Endothelial cell of umbilical vein (primary cell): ENCODE measurements at regions not wholly inside any gene's neighbourhood (a gene's known extent, or its start where the extent isn't known, plus 50 kb on each side); places are given as distances from the start of the nearest gene placed in this dataset.

ENCODE experiments used
- BruUV-seq: library from RNA; stranded (reverse); fragments of 400-500 nt; replicated peaks from 2 replicates; lab custom pipeline; 2021; lab: Mats Ljungman, UMichigan
- CTCF ChIA-PET: fragments of 300-600, 350-600 bp; sonication (Branson Sonifier 250); formaldehyde crosslinking; loops from one replicate; lab custom pipeline; 2021; ENCODE audit warnings: antibody characterized with exemption, inconsistent platforms; lab: Charles Lee
- POLR2A ChIA-PET: fragments of 300-600, 350-600 bp; sonication (Branson Sonifier 250); formaldehyde crosslinking; loops from one replicate; lab custom pipeline; 2021; ENCODE audit warnings: antibody characterized with exemption, inconsistent platforms; lab: Charles Lee
- DNase-seq: peaks from one replicate; pipeline ENCODE4 v3.0.0-alpha.2; 2011; ENCODE audit warnings: low read depth, low spot score
- FAIRE-seq: peaks from 2 replicates; lab custom pipeline; 2011; peaks lifted over from hg19 to GRCh38; lab: Jason Lieb, UNC
- H2AFZ ChIP-seq: 2 replicates; pipeline ENCODE4 v1.6.0; 2012; ENCODE audit warnings: low read depth, low read length, control low read depth, inconsistent platforms
- H3K27ac ChIP-seq: 2 replicates; pipeline ENCODE4 v1.5.1; 2011; ENCODE audit warnings: low read depth, mild to moderate bottlenecking, control low read depth, low read length, moderate library complexity; ENCODE audit not compliant: insufficient read depth
- H3K27me3 ChIP-seq, 2 experiments: 2 replicates each; pipeline versions ENCODE4 v1.6.0 to v1.6.1; 2011; ENCODE audit warnings: low read length in 2 of 2, mixed read lengths in 1 of 2; ENCODE audit not compliant: control insufficient read depth in 2 of 2, insufficient read depth in 2 of 2
- H3K36me3 ChIP-seq, 2 experiments: 2 replicates in 1 of 2; 3 replicates in 1 of 2; pipeline ENCODE4 v1.5.1; 2011; ENCODE audit warnings: low read length in 2 of 2, mild to moderate bottlenecking in 1 of 2, moderate library complexity in 1 of 2; ENCODE audit not compliant: control insufficient read depth in 2 of 2, insufficient read depth in 2 of 2; ENCODE audit errors: extremely low read depth in 1 of 2
- H3K4me1 ChIP-seq: 3 replicates; pipeline ENCODE4 v1.5.1; 2011; ENCODE audit warnings: mild to moderate bottlenecking, low read length; ENCODE audit not compliant: control insufficient read depth, insufficient read depth; ENCODE audit errors: extremely low read depth
- H3K4me2 ChIP-seq: 2 replicates; pipeline ENCODE4 v1.6.1; 2011; ENCODE audit warnings: low read length, control low read depth, mixed read lengths; ENCODE audit not compliant: insufficient read depth
- H3K4me3 ChIP-seq, 3 experiments: fragments of 200-600 bp in 1 of 3; sonication (generic), shearing (Covaris generic) in 1 of 3; replicated peaks in 1 of 3; 2 replicates each; pipeline ENCODE4 v1.5.1; 2011 to 2016; ENCODE audit warnings: control low read depth in 3 of 3, low read length in 3 of 3, mild to moderate bottlenecking in 2 of 3, inconsistent platforms in 1 of 3, low read depth in 1 of 3, moderate library complexity in 1 of 3; ENCODE audit not compliant: insufficient read depth in 1 of 3
- H3K79me2 ChIP-seq: 2 replicates; pipeline ENCODE4 v1.6.0; 2012; ENCODE audit warnings: low read length, inconsistent platforms; ENCODE audit not compliant: control insufficient read depth, insufficient read depth
- H3K9ac ChIP-seq: replicated peaks from 2 replicates; pipeline ENCODE3; 2011; ENCODE audit warnings: low read length, control low read depth; ENCODE audit not compliant: insufficient read depth; ENCODE audit errors: extremely low read depth
- H3K9me1 ChIP-seq: replicated peaks from 3 replicates; pipeline ENCODE4 v1.6.0; 2011; ENCODE audit warnings: mild to moderate bottlenecking, low read length; ENCODE audit not compliant: control insufficient read depth, insufficient read depth; ENCODE audit errors: extremely low read depth
- H3K9me3 ChIP-seq: replicated peaks from 2 replicates; pipeline ENCODE4 v1.5.1; 2012; ENCODE audit warnings: low read length, inconsistent platforms; ENCODE audit not compliant: control insufficient read depth, insufficient read depth
- H4K20me1 ChIP-seq: replicated peaks from 2 replicates; pipeline ENCODE3; 2011; ENCODE audit warnings: mild to moderate bottlenecking, low read length; ENCODE audit not compliant: control insufficient read depth, insufficient read depth; ENCODE audit errors: extremely low read depth
- CTCF ChIP-seq, 2 donors: IDR thresholded peaks; 1 replicate in 1 of 2; 2 replicates in 1 of 2; pipeline ENCODE4 v1.5.1; 2011; ENCODE audit warnings: low read length in 2 of 2, mild to moderate bottlenecking in 2 of 2, moderate library complexity in 2 of 2, control low read depth in 1 of 2, inconsistent platforms in 1 of 2, low read depth in 1 of 2; ENCODE audit not compliant: insufficient read depth in 1 of 2; ENCODE audit errors: extremely low read depth in 1 of 2
- EZH2 ChIP-seq: IDR thresholded peaks from 2 replicates; pipeline ENCODE4 v1.6.1; 2012; ENCODE audit warnings: borderline replicate concordance, low read depth, mild to moderate bottlenecking, moderate library complexity, low read length, inconsistent platforms; ENCODE audit not compliant: severe bottlenecking
- FOS ChIP-seq: IDR thresholded peaks from 2 replicates; pipeline ENCODE4 v1.6.1; 2011; ENCODE audit warnings: mild to moderate bottlenecking, low read length, moderate library complexity, borderline replicate concordance; ENCODE audit not compliant: insufficient read depth
- GATA2 ChIP-seq: IDR thresholded peaks from 2 replicates; pipeline ENCODE4 v1.7.0; 2011; ENCODE audit warnings: low read depth, mild to moderate bottlenecking, moderate library complexity, mixed read lengths, low read length; ENCODE audit not compliant: insufficient read length, insufficient read depth
- JUN ChIP-seq: IDR thresholded peaks from 2 replicates; pipeline ENCODE4 v1.6.1; 2011; ENCODE audit warnings: borderline replicate concordance, low read depth; ENCODE audit not compliant: insufficient read length, insufficient read depth
- MAX ChIP-seq: IDR thresholded peaks from 2 replicates; pipeline ENCODE4 v1.6.1; 2011; ENCODE audit not compliant: insufficient read depth, insufficient read length
- MYC ChIP-seq: IDR thresholded peaks from one replicate; pipeline ENCODE4 v1.6.1; 2011; ENCODE audit warnings: mild to moderate bottlenecking, low read depth, low read length
- POLR2A ChIP-seq: IDR thresholded peaks from 2 replicates; pipeline ENCODE4 v1.6.1; 2012; ENCODE audit warnings: low read depth, mild to moderate bottlenecking, control low read depth, low read length
- POLR2AphosphoS5 ChIP-seq: IDR thresholded peaks from 2 replicates; pipeline ENCODE4 v1.6.1; 2012; ENCODE audit warnings: low read depth, mild to moderate bottlenecking, control low read depth, low read length, moderate library complexity; ENCODE audit not compliant: insufficient read depth
- dilution Hi-C: fragments of 300-500 bp; cut with MboI; formaldehyde crosslinking; loops from one replicate; pipeline ENCODE4 v1.15.0; 2019; ENCODE audit warnings: low sequenced_read_pairs; ENCODE audit not compliant: extremely low pct_ligation_motif_present
- intact Hi-C: fragments of 100-400 bp; cut with micrococcal nuclease; formaldehyde crosslinking; loops from one replicate; pipeline ENCODE4 v1.10.0; 2022

- Histone ChIP-seq H3K79me2 (no peaks in the 10 kb centered on the region), H3K4me2 (no peak overlapping the region), H2AFZ (no peak overlapping the region), H3K4me3 (no peak overlapping the region), H3K9me3 (no peaks in the 10 kb centered on the region), H3K36me3 (peaks cover 0 to 13% of the 10 kb centered on the region in 2 experiments), H4K20me1 (no peaks in the 10 kb centered on the region), H3K4me1 (no peaks in the 10 kb centered on the region), H3K27me3 (no peaks in the 10 kb centered on the region), H3K9me1 (no peaks in the 10 kb centered on the region), H3K9ac (no peak overlapping the region), H3K27ac (no peak overlapping the region)
- dilution Hi-C loops (no loop called here), intact Hi-C loops (no loop called here)
- ChIA-PET POLR2A (no interaction called here), CTCF (interaction anchor here (0.9 to 1.6 kb wide), 2 partner anchors 11 to 12 kb away, joined by 3 read pairs; no protein-coding TSS in a partner anchor)
- DNase-seq (no peak), FAIRE-seq (no peak)
- no TSS peak for BruUV-seq
- TF ChIP-seq GATA2 = no peak
- no peak for TF ChIP-seq FOS
- no peak for TF ChIP-seq POLR2AphosphoS5
- TF ChIP-seq CTCF (IDR thresholded peaks at IDR 0.05; ENCODE audit: extremely low read depth in 1 of 2, insufficient read depth in 1 of 2, low read depth in 1 of 2, low read length in 2 of 2) = no peak
- TF ChIP-seq MAX = no peak
- TF ChIP-seq MYC = no peak
- TF ChIP-seq POLR2A = no peak
- TF ChIP-seq EZH2 = no peak
- no peak for TF ChIP-seq JUN
Observed at GRCh38 chr12:124477107-124477915, 90.1 kb downstream of the NCOR2 start.
